HepG2 (cell line): ENCODE measurements at regions not wholly inside any gene's neighbourhood (a gene's known extent, or its start where the extent isn't known, plus 50 kb on each side); places are given as distances from the start of the nearest gene placed in this dataset.

ENCODE experiments used
- ATAC-seq: fragments of 200-7000 bp; cut with Tn5 transposase; 3 replicates; pipeline ENCODE4 v1.9.1; 2020; ENCODE audit warnings: mild to moderate bottlenecking, moderate library complexity
- BruUV-seq: library from RNA; stranded (reverse); fragments of 400-500 nt; replicated peaks from 2 replicates; lab custom pipeline; 2021; lab: Mats Ljungman, UMichigan
- CTCF ChIA-PET: fragments of 300-600 bp; formaldehyde crosslinking; extraction: SDS; loops from one replicate; lab custom pipeline; 2021; ENCODE audit warnings: low total read pairs, inconsistent platforms, low intra/inter-chr PET ratio; lab: Yijun Ruan, JAX
- POLR2A ChIA-PET: fragments of 350-600 bp; sonication (Branson Sonifier 250); formaldehyde crosslinking; loops from one replicate; lab custom pipeline; 2020; ENCODE audit warnings: antibody characterized with exemption, inconsistent platforms; lab: Yijun Ruan, JAX
- DNase-seq: peaks from one replicate; pipeline ENCODE4 v3.0.0-alpha.2; 2015; ENCODE audit warnings: low spot score
- FAIRE-seq: peaks from 3 replicates; lab custom pipeline; 2011; peaks lifted over from hg19 to GRCh38; lab: Jason Lieb, UNC
- H2AFZ ChIP-seq: one replicate; pipeline ENCODE4 v1.6.1; 2011; ENCODE audit warnings: low read length, inconsistent platforms
- H3K27ac ChIP-seq: fragments of 300-600 bp; 3 replicates; pipeline ENCODE4 v1.8.0; 2011; ENCODE audit warnings: mixed run types, mild to moderate bottlenecking, mixed read lengths, low read length, inconsistent platforms; ENCODE audit not compliant: insufficient read depth; ENCODE audit errors: extremely low read length
- H3K27me3 ChIP-seq, 2 experiments: fragments of 200-600 bp in 1 of 2; 2 replicates in 1 of 2; 3 replicates in 1 of 2; pipeline versions ENCODE4 v1.6.0 to v1.8.0; 2011; ENCODE audit warnings: low read length in 2 of 2, mild to moderate bottlenecking in 2 of 2, moderate library complexity in 2 of 2, inconsistent platforms in 1 of 2; ENCODE audit not compliant: insufficient read depth in 2 of 2, control insufficient read depth in 1 of 2
- H3K36me3 ChIP-seq, 2 experiments: fragments of 200-600 bp in 1 of 2; replicated peaks in 1 of 2; 2 replicates in 1 of 2; 3 replicates in 1 of 2; pipeline versions ENCODE4 v1.5.1 to v1.8.0; 2011; ENCODE audit warnings: low read length in 2 of 2, inconsistent platforms in 1 of 2; ENCODE audit not compliant: insufficient read depth in 2 of 2, control insufficient read depth in 1 of 2
- H3K4me1 ChIP-seq: 2 replicates; pipeline ENCODE4 v1.5.1; 2012; ENCODE audit warnings: low read length, inconsistent platforms; ENCODE audit not compliant: insufficient read depth
- H3K4me2 ChIP-seq: 2 replicates; pipeline ENCODE4 v1.6.0; 2011; ENCODE audit warnings: low read depth, low read length, inconsistent platforms
- H3K4me3 ChIP-seq, 3 experiments: fragments of 200-600 bp in 1 of 3; sonication (generic), shearing (Covaris generic) in 1 of 3; replicated peaks in 1 of 3; 2 replicates each; pipeline ENCODE4 v1.5.1; 2011 to 2016; ENCODE audit warnings: low read length in 3 of 3, inconsistent platforms in 2 of 3, low read depth in 2 of 3, mild to moderate bottlenecking in 2 of 3, control low read depth in 1 of 3, mixed read lengths in 1 of 3; ENCODE audit not compliant: insufficient read depth in 1 of 3
- H3K79me2 ChIP-seq: one replicate; pipeline ENCODE4 v1.6.1; 2011; ENCODE audit warnings: low read length, inconsistent platforms; ENCODE audit not compliant: insufficient read depth
- H3K9ac ChIP-seq: 2 replicates; pipeline ENCODE4 v1.6.0; 2011; ENCODE audit warnings: mild to moderate bottlenecking, low read depth, low read length, inconsistent platforms; ENCODE audit not compliant: insufficient read depth
- H3K9me3 ChIP-seq: 2 replicates; pipeline ENCODE4 v1.5.1; 2012; ENCODE audit warnings: mild to moderate bottlenecking, low read length
- H4K20me1 ChIP-seq: 2 replicates; pipeline ENCODE4 v1.6.0; 2011; ENCODE audit warnings: inconsistent platforms, mild to moderate bottlenecking, low read length, moderate library complexity; ENCODE audit not compliant: insufficient read depth
- FOXA1 ChIP-seq, 2 experiments: fragments of 450-650 bp in 1 of 2; sonication (generic) in 1 of 2; formaldehyde crosslinking in 1 of 2; IDR thresholded peaks; 2 replicates each; pipeline versions ENCODE4 v1.4.0 to v1.6.1; 2016 to 2020; ENCODE audit warnings: missing genetic modification reagents in 1 of 2
- FOXA3 ChIP-seq: IDR thresholded peaks from 2 replicates; pipeline ENCODE4 v1.6.1; 2016; ENCODE audit warnings: missing genetic modification reagents, missing compliant biosample characterization
- FOXK1 ChIP-seq: sonication (generic); formaldehyde crosslinking; IDR thresholded peaks from 2 replicates; pipeline ENCODE4 v1.4.0; 2020; ENCODE audit warnings: low read depth, missing genetic modification reagents, borderline replicate concordance
- HNF1A ChIP-seq, 2 experiments: sonication (generic) in 1 of 2; formaldehyde crosslinking in 1 of 2; IDR thresholded peaks; 2 replicates each; pipeline versions ENCODE4 v1.4.0 to v1.6.1; 2016 to 2020; ENCODE audit warnings: borderline replicate concordance in 1 of 2, low read depth in 1 of 2, mild to moderate bottlenecking in 1 of 2, missing genetic modification reagents in 1 of 2
- RBM22 ChIP-seq: fragments of 200-400 bp; formaldehyde crosslinking; optimal IDR thresholded peaks from 2 replicates; pipeline ENCODE3; 2017; ENCODE audit warnings: mild to moderate bottlenecking, low read length, moderate library complexity
- SOX6 ChIP-seq, 2 experiments: fragments of 450-650 bp in 1 of 2; sonication (generic) in 1 of 2; formaldehyde crosslinking in 1 of 2; IDR thresholded peaks; 2 replicates each; pipeline versions ENCODE4 v1.4.0 to v1.6.1; 2017 to 2020; ENCODE audit warnings: antibody characterized with exemption in 1 of 2, mild to moderate bottlenecking in 1 of 2, missing genetic modification reagents in 1 of 2
- ZFP36L2 ChIP-seq: sonication (generic); formaldehyde crosslinking; IDR thresholded peaks from 2 replicates; pipeline ENCODE4 v1.4.0; 2020; ENCODE audit warnings: missing genetic modification reagents
- ZHX2 ChIP-seq, 2 experiments: sonication (generic) in 1 of 2; formaldehyde crosslinking in 1 of 2; IDR thresholded peaks; 2 replicates each; pipeline versions ENCODE4 v1.6.1 to v1.9.0; 2014 to 2022; ENCODE audit warnings: antibody characterized with exemption in 1 of 2, borderline replicate concordance in 1 of 2, inconsistent platforms in 1 of 2, low read depth in 1 of 2, missing genetic modification reagents in 1 of 2
- ZNF3 ChIP-seq: IDR thresholded peaks from 2 replicates; pipeline ENCODE4 v1.7.0; 2017; ENCODE audit warnings: inconsistent platforms
- ZNF598 ChIP-seq: sonication (generic); formaldehyde crosslinking; IDR thresholded peaks from 2 replicates; pipeline ENCODE4 v1.5.1; 2020; ENCODE audit warnings: mild to moderate bottlenecking, missing genetic modification reagents, borderline replicate concordance
- WGBS: methylation state at CpG from one replicate; pipeline ENCODE4 v1.1.6; 2017; ENCODE audit warnings: low lambda C conversion rate; 5-methylcytosine and 5-hydroxymethylcytosine counted together
- in situ Hi-C: cut with HindIII; loops from 2 replicates; pipeline ENCODE4 v1.10.0; 2017; ENCODE audit warnings: low pct_unique_long_range_greater_than_20kb; ENCODE audit not compliant: extremely low pct_ligation_motif_present
- intact Hi-C: fragments of 100-400 bp; cut with micrococcal nuclease; formaldehyde crosslinking; loops from one replicate; pipeline ENCODE4 v1.10.0; 2022; ENCODE audit not compliant: unreplicated experiment

- intact Hi-C loops = no loop called here
- TF ChIP-seq ZNF598 (CRISPR knock-in tag) (no peak), ZFP36L2 (CRISPR knock-in tag) (no peak), FOXK1 (CRISPR knock-in tag) (peak; percentile 57; the same call in 1 of the 2 replicates), ZHX2 (IDR thresholded peaks at IDR 0.05; ENCODE audit: low read depth) (no peak), ZHX2 (CRISPR knock-in tag; IDR thresholded peaks at IDR 0.05; ENCODE audit: borderline replicate concordance) (no peak), FOXA3 (peak; percentile 90), SOX6 (IDR thresholded peaks at IDR 0.05) (no peak), SOX6 (CRISPR knock-in tag; IDR thresholded peaks at IDR 0.05) (no peak), ZNF3 (CRISPR knock-in tag) (no peak), HNF1A (IDR thresholded peaks at IDR 0.05; ENCODE audit: low read depth) (peak; percentile 81), HNF1A (CRISPR knock-in tag; IDR thresholded peaks at IDR 0.05; ENCODE audit: borderline replicate concordance) (peak; percentile 34; the same call in 1 of the 2 replicates), RBM22 (no peak), FOXA1 (IDR thresholded peaks at IDR 0.05) (no peak), FOXA1 (CRISPR knock-in tag; IDR thresholded peaks at IDR 0.05) (peak; percentile 82)
These were observed 310.8 kb upstream of the TFPI start for GRCh38 chr2:187865025-187865424.

More at GRCh38 chr2:187865025-187865424, 310.8 kb upstream of the TFPI start:
- peak; percentile 41 for DNase-seq
- no peaks in the 10 kb centered on the region for H3K36me3 ChIP-seq
- H3K4me1 ChIP-seq = peaks cover 9% of the 10 kb centered on the region; the same call in 1 of the 2 replicates
- H3K4me3 ChIP-seq = no peak overlapping the region
- peaks cover 0 to 26% of the 10 kb centered on the region in 2 experiments; a peak in 2 of 5 replicates for H3K27me3 ChIP-seq
- H2AFZ ChIP-seq = no peak overlapping the region
- BruUV-seq = no TSS peak
- no peak overlapping the region for H3K4me2 ChIP-seq
- ChIA-PET POLR2A (no interaction called here), CTCF (no interaction called here)
- in situ Hi-C loops = no loop called here
- no peaks in the 10 kb centered on the region for H3K79me2 ChIP-seq
- H3K27ac ChIP-seq = no peak overlapping the region
- no peaks in the 10 kb centered on the region for H3K9me3 ChIP-seq
- ATAC-seq = peak; percentile 88
- no peak overlapping the region for H3K9ac ChIP-seq
- FAIRE-seq = peak; percentile 54
- 15% methylated on average over 4 of the region's 4 CpGs for WGBS
- no peaks in the 10 kb centered on the region for H4K20me1 ChIP-seq
